HG03439 (cell line): ENCODE measurements at regions not wholly inside any gene's neighbourhood (a gene's known extent, or its start where the extent isn't known, plus 50 kb on each side); places are given as distances from the start of the nearest gene placed in this dataset.
"Not testable (repeated sequence)": the region's sequence is repeated elsewhere in the genome, so short reads cannot be mapped to it uniquely, and the experiment has no call there.

Experiments used
- ATAC-seq: cut with Tn5 transposase; IDR thresholded peaks from one replicate; pipeline ENCODE4 v1.9.1; 2021; ENCODE audit warnings: mild to moderate bottlenecking, moderate library complexity; ENCODE audit not compliant: unreplicated experiment

DNA sequence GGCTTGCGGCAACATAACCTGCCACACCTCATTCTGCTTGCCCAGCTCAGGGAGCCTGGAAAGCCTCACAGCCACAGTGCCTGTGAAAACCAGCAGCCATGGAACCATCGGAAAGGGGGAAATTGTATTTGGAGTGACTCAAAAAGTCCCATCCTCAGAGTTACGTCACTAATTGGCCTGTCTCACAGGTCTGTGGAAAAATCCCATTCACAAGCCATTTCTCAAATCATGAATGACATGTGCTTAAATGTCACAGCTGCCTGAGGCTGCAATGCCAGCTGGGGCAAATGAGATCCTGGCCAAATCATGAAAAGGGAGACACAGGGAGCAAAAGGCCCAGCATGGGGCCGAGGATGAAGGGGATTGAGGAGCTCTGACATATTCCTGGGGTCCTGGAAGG is 486.9 kb upstream of the RAB6C start:
- ATAC-seq = no peak

DNA sequence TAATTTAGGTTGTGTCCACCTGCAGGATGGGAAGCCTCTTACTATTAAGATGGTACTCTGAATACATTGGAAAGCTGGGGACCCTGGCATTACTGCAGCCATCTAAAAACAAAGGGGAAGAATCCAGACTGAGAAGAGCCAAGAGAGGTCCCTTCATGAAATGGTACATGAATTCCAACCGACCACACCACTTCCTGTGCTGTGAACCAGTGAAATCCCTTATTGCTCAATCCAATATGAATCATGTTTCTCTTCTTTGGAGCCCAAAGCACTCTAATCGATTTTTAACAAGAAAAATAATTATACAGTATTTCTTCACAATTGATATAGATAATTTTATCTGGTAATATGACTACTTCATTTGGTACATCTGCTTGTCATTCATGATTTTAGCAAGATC is 479.7 kb upstream of the RAB6C start:
- ATAC-seq = no peak

DNA sequence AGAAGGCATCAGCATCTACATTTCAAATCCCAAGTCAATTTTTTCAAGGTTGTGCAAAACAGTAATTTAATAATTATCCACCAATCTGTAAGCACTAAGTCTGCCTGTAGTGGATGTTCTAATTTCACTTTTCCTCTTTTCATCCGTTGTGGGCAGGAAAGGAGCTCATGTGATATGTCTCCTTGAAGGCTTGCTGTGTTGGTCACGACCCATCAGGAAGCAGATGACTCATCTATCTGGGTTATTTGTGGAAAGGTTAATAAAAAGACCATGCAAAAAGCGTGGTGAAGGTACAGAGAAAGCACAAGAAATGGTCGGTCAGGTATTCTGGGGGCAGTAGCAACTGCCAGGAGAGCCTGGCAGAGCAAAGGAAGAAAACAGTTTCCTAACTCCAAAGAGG is 476.7 kb upstream of the RAB6C start:
- ATAC-seq = no peak

DNA sequence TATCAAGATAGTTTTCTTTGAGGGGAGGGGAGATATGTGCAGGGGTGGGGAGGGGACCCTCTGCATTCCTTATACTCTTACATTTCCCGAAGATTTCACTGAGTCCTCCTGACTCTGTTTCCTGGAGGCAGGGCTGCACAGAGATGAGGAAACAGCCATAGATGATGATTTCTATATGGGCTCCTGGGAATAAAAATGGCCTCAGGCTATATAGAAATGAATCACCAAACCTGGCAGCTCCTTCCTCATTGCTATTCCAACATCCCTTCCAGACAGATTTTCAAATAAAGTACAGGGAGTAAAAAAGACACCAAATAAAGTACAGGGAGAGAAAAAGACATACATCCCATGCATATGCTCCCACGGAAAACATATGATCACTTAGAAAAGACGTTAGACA is 474.8 kb upstream of the RAB6C start:
- ATAC-seq = no peak

DNA sequence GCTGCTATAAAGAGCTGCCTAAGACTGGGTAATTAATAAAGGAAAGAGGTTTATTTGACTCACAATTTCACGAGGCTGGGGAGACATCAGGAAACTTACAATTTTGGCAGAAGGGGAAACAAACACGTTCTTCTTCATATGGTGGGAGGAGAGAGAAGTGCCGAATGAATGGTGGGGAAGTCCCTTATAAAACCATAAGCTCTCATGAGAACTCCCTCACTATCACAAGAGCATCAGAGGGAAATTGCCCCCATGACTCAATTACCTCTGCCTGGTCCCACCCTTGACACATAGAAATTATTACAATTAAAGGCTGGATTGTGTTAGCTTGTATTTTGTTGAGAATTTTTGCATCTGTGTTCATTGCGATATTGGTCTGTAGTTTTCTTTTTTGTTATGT is 460.5 kb upstream of the RAB6C start:
- no peak for ATAC-seq

DNA sequence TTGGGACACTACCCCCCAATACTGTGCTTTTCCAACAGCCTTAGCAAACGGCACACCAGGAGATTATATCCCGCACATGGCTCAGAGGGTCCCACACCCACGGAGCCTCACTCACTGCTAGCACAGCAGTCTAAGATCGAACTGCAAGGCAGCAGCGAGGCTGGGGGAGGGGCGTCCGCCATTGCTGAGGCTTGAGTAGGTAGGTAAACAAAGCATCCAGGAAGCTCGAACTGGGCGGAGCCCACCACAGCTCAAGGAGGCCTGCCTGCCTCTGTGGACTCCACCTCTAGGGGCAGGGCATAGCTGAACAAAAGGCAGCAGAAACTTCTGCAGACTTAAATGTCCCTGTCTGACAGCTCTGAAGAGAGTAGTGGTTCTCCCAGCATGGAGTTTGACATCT is 447.3 kb upstream of the RAB6C start:
- ATAC-seq = not testable (repeated sequence)

DNA sequence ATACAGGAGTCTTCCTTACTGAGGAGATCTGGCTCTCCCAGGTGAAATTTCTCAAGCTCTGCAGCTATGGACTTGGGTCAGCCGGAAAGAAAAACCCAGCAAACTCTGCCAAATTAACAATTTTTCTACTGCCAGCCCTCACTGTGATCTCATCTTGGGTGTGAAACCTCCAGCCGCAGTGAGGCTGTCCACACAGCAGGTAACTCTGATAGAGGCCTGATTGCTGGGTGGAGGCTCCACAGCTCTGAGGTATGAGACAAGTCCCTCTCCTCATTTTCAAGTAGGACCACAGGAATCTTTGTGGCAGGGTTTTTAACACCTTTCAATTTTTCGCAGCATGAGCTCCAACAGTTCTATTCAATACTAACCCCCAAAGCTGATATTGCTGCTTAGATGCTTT is 430.6 kb upstream of the RAB6C start:
- ATAC-seq = no peak

DNA sequence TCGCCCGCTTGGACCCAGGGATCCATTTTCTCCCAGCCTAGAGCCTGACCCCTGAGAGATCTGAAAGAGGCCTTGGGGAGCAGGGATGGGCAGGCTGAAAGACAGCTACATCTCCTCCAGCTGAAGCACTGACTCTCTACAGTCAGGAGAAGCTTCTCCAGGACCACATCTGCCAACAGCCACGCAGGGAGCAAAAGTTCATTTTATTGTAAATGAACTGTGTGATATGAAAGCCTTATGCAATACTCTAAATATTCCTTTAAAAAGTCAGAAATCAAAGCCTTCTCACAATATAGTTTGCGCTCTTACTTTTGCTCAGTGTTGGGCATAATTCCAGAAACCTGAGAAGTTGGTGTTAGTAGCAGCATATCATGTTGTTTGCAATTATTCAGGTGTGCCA is 428.9 kb upstream of the RAB6C start:
- no peak for ATAC-seq

DNA sequence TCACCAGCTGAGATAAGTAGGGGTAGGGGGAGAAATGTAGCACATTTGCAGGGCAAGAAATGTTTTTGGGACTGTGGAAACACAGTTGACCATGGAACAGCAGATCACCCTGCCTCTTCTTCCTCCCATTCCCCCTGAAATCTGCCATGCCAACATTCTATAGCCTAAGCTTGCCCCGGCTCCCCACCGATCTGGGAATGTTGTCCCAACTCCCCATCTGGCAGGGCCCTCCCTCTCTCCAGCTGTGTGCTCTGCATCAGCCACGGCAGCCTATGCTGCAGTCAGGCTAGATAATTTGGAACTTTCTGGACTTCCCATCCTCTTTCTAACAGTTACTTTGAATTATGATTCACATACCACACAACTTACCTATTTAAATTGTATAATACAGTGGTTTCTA is 425.1 kb upstream of the RAB6C start:
- no peak for ATAC-seq

DNA sequence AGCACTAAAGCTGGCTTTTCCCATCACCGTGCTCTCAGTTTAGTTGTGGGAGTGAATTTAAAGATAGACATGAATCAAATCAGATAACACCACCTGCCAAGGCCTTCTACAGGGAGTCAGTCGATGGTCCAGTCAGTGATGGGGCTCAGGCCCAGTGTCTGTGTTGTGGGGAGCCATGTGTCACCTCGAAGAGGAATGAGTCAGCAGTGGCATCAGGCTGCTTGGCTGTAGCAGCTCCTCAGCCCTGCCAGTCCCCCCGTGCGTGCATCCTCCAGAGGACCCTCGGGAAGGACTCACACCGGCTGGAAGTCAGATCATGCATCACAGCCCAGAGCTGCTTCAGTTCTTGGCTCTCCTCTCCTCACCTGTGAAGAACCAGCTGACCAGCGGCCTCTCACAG is 420.4 kb upstream of the RAB6C start:
- ATAC-seq = no peak

DNA sequence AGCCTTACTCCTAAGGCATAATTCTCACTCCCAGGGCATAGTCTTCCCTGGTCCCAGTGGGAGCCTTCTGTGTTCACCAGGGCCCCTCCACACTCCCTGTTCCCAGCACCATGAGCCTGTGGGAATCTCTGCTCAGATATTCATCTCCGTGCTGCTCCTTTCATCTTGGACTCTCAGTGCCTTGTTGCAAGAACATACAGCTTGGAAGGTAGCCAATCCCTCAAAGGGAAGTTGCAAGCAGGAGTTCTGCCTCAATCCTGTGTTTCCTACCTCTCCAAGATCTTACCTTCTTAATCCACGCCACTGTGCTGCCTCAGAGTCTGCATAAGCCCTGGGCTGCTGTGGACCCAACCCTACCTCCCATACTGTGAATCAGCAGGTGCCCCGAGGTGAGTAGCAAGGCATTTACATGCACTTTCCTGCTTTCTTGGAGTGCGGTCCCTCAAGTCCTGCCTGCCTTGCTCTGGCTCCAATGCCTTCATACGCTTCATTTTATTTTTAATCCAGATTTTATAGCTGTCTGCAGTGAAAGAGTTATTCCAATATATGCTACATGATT is 413.8 kb upstream of the RAB6C start:
- no peak for ATAC-seq

DNA sequence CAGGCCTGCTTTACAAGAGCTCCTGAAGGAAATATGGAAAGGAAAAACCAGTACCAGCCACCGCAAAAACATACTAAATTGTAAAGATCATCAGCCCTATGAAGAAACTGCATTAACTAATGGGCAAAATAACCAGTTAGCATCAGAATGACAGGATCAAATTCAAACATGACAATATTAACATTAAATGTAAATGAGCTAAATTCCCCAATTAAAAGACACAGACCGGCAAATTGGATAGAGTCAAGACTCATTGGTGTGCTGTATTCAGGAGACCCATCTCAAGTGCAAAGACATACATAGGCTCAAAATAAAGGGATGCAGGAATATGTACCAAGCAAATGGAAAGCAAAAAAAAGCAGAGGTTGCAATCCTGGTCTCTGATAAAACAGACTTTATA is 408.7 kb upstream of the RAB6C start:
- ATAC-seq = not testable (repeated sequence)

DNA sequence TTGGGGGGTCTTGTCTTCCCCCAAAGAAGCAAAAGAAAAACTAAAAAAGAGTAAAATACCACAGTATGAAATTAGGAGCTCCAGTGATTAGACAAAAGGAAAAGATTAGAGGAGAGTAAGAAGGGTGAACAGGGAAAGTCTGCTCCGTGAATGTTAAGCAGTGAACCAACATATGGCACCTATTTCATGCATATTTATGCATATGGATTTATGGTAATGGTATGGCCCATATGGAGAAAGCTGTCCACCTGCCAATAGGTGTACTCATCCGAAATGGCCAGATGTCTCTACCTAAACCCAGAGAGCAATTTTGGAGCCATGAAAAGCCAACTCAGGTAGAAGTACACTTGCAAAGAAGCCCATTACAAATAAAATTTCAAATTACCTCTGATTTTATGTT is 404.0 kb upstream of the RAB6C start:
- ATAC-seq = no peak

DNA sequence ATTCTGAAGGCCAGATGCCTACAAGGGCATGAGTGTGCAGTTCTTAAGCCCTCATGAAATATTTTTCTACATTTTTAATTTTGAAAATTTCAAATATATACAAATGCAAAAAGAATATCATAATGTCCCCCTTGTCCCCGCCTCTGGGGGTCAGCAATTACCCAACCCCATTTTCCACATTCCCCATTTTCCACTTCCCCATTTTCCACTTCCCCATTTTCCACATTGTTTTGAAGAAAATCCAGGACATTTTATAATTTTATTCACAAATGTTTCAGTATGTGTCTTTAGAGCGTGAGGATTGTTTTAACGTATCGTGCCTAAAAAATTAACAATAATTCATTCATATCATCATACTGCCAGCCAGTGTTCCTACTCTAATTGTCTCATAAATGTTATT is 403.6 kb upstream of the RAB6C start:
- no peak for ATAC-seq

DNA sequence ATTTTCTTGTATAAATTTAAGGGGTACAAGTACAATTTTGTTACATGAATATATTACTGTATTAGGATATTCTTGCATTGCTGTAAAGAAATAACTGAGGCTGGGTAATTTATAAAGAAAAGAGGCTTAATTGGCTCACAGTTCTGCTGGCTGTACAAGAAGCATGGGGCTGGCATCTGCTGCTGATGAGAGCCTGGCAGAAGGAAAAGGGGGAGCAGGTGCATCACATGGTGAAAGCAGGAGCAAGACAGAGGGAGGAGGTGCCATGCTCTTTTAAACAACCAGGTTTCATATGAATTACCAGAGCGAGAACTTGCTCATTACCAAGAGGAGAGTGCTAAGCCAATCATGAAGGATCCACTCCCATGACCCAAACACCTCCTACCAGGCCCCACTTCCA is 399.5 kb upstream of the RAB6C start:
- ATAC-seq = no peak

DNA sequence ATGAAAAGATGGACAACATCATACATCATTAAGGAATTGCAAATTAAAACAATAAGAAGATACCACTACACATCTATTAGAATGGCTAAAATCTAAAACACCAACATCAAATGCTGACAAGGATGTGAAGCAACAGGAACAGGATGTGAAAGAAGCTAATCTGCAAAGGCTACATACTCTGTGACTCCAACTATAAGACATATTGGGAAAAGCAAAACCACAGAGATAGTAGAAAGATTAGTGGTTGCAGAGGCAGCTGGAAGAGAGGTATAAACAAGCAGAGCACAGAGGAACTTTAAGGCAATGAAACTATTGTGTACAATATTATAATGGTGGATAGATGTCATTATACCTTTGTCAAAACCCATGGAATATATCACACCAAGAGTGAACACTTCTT is 393.7 kb upstream of the RAB6C start:
- no peak for ATAC-seq

DNA sequence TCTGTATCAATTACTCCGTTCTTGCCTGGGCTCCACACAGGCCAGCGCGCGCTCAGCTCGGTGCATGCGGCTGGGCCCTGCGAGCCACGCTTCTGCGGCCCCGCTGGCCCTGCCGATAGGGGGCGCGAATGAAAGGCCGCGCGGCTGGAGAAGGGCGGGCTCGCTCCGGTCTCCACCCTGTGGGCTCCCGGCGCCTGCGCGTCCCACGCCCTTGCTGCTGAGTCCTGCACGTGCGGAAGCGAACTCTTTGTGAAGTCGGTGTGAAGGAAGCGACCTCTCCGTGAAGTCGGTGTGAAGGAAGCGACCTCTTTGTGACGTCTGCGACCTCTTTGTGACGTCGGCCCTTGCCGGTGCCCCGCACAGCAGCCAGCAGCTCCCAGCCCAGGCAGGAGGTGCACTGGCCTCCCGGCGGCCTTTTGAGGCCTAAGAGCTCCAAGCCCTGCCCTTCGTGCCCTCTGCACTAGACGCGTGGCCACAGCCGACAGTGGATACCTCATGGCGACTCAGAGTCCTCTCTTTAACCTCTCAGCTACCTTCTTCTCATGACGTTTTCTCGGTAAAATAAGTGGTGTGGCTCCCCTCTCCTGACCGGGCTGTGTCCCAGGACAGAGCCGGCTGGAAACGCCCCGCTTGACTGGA is 391.9 kb upstream of the RAB6C start:
- ATAC-seq = no peak

DNA sequence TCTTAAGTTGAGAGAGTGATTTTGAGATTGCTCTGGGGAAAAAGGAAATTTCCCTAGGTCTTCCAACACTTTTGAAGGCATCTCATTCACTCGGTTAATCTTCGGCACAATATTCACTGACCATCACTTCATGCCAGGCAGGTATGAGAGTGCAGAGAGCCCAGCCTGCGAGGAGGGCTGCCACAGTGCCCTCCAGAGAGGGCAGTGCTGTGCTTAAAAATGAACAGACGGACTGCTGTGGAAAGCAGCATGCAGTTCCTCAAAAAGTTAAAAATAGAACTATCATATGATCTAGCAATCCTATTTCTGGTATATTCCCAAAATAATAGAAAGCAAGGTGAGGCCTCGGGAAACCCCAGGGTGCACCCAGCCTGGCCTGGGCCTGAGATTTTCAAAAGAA is 374.9 kb upstream of the RAB6C start:
- no peak for ATAC-seq

DNA sequence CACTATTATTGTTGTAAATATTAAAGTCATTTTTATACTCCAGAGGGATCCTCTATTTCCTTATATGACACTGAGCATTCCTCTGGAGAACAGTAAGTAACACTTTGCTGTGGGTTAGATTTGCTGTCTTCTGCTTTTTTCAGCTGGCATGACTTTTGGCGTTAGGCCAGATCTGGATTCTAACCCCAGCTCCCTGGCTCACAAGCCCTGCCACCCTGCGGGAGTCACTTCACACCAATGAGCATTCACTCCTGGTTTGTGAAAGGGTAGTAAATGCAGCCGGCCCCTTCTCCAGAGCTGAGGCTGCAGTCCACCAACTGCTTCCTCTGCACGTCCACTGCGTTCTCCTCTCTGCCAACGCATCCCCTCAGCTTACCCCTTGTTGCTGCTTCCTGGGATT is 373.8 kb upstream of the RAB6C start:
- no peak for ATAC-seq

DNA sequence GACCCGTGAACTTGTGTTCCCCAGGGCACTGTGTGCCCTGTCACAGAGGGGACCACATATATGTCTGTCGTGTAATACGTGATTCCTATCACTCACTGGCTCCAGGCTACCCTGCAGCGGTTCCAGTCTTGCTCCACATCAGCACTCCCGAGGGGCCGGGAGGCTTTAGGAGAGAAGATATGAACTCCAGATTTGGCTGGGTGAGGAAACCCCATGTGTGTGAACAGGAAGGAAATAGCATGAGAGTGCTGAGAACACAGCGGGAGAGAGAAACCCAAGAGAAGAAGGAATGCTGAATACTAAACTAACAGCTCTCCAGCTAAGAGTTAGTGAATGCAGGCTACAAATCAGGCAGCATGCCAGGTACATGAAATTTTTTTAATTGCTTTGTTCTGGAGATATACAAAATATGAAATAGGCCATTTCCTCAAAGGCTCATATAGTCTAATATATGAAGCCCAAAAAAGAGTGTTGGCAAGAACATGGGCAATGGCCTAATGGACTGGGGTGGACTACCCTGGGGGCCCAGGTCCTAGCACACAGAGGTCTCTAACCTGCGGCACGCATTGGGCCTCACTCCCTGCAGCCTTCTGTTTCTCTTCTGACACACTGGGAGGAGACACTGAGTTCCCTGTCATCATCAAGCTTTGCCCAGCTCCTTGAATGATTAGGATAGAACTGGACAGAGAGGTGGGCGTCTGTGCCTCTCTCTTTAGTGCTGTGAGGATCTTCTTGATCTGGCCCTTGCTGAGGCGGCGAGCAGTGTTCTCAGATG is 372.8 kb upstream of the RAB6C start:
- ATAC-seq = no peak

DNA sequence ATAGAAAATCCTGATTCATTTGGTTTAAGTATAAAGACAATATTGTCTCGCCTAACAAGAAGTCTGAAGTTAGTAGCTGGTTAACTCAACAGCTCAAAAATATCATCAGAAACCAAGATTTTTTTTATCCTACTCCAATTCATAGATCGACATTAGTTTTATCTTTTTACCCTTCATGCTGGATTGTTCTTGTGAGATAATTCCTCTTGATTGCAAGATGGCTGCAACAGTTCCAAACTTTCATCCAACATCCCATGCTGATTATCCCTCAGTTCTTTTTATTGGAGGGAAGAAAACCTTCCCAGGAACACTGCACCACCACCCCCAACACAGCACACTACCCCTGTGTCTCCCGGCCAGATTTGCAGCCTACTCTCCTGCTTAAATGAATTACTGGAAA is 370.2 kb upstream of the RAB6C start:
- no peak for ATAC-seq

DNA sequence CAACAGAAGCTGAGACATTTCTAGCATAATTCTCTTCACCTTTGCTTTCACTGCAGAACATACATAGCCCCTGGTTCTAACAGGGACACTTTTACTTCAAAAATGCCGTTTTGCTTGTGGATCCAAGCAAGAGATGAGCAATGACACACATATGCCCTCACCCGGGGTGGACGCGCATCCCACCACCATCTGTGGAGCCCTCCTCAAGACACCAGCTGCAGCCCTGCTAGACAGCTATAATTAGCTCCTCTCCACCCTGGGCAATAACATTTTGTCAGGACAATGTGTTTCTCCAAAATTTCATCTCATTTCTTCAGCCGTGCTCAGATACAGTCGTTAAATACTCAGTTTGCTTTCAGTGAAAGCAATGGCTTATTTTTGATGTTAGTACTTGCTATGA is 368.7 kb upstream of the RAB6C start:
- no peak for ATAC-seq

DNA sequence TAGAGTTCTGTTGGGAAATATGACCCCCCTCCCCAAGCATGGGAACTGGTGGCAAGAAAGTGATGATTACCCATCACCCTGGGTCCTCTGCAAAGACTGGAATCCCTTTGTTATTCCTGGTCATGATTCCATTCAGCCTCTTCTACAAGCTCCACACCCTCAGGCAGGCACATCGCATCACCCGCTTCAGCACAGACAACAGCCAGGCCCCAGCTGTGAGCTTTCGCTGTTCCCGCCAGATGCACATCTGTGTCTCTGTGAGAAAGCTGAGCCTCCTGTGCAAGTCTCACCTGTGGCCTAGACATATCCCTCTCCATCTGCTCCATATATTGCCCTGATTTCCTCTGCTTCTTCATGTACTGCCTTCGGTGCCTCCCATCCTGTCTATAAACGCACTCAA is 368.0 kb upstream of the RAB6C start:
- no peak for ATAC-seq
